Ammon's horn (tissue), 1 donor: ENCODE measurements at regions not wholly inside any gene's neighbourhood (a gene's known extent, or its start where the extent isn't known, plus 50 kb on each side); places are given as distances from the start of the nearest gene placed in this dataset.

Source experiments
- DNase-seq: peaks from one replicate; pipeline ENCODE4 v3.0.0-alpha.2; 2016; ENCODE audit warnings: low spot score

DNA sequence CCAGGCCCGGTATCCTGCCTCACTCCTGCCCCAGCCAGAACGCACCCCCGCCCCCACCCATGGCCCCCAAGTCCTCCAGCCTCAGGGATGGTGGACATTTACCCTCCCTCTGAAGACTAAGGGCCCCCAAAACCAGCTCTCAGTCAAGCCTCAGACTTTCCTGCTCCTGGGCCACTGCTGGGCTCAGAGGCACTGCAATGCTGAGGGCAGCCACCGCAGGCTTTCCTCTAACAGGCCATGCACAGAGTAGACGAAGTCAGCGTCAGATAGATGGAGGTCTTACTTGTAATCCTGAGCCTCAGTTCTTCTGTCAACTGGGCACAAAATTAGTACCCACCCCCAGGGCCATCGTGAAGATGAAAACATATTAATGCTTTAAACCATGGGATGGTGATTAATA lies 92.6 kb downstream of the TTC32 start:
- DNase-seq: no peak

DNA sequence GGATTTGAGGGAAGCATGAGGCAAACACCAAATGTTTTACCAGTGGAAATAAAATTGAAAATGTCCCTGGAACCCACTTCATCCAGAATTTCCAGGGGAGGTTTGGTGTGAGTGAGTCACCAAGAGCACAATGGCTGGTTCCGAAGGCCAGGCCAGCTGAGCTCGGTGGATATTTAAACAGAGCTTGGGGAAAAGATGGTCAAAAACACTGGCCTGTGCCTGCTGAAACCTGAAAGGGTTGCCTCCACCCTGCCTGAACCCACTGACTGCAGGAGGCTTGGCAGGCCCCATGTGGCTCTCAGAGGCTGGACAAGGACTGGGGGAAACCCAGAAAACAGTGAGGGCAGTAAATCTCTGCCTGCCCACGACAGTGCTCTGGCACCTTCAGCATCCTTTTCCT lies 93.9 kb downstream of the TTC32 start:
- no peak for DNase-seq

GRCh38 chr2:19807346-19807745 lies 94.4 kb downstream of the TTC32 start:
- no peak for DNase-seq

- DNase-seq: no peak
Observed at GRCh38 chr2:19806591-19806990, 95.2 kb downstream of the TTC32 start.

DNA sequence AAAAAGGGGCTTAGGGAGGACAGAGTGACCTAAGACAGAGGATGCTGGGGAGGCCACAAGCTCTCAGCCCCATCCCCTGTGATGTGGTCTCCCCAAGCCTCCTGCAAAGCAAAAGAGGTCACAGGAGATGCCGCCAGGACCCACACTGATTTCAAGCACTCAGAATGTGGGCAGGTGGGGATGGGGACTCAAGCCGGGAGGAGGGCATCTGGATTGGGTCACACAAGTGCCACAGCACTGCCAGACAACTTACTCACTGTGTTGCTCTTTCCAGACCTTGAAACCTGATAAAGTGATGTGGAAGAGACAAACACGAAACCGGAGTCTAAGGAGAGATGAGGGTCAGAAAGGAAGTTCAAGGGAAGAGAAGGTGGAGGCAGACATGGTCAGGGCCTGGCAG lies 95.7 kb downstream of the TTC32 start:
- DNase-seq: no peak

DNA sequence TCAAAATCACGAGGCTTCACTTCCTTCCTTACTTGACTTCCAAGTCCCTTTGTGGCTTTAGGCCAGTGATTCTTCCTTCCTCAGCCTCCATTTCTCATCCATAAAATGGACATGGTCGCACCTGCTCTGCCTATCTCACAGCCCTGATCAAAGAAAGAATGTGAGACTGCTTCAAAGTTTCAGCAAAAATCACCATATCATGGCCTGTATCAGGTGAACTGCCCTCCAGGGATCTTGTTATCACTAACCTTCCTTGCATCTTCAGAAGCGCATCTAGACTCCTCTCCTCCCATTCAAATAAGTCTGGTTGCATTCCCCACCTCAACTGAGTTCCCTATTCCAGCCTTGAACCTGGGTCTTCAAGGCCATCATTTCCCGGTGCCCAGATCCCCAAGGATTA lies 96.5 kb downstream of the TTC32 start:
- DNase-seq: no peak

DNA sequence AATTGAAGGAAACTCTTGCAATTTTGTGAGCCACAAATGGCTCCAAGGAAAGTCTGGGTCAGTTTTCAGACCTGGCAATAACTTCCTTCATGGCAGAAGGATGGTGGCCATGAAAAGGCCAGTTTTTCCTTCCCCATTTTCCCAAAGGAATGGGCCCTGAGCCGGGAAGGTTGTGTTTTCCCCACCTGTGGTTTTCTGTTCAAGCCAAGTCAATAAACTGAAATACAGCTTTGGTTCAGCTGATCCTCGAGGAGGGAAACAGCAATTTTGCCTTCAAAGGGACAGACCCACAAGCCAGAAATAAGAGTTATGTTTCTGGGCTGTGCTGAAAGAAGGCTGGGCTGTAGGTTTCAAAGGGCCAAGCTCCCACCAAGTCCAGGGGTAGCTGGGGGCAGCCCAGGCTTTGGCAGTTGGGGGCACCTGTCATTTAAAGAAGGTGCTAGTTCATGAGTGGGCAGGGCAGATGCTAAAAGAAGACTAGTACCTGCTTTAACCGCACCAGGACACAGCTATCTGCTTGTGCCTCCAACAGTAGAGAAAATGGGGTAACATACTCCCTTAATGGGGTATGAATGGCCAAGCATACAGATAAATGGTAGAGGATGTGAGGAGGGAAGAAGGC lies 97.0 kb downstream of the TTC32 start:
- DNase-seq: no peak

DNA sequence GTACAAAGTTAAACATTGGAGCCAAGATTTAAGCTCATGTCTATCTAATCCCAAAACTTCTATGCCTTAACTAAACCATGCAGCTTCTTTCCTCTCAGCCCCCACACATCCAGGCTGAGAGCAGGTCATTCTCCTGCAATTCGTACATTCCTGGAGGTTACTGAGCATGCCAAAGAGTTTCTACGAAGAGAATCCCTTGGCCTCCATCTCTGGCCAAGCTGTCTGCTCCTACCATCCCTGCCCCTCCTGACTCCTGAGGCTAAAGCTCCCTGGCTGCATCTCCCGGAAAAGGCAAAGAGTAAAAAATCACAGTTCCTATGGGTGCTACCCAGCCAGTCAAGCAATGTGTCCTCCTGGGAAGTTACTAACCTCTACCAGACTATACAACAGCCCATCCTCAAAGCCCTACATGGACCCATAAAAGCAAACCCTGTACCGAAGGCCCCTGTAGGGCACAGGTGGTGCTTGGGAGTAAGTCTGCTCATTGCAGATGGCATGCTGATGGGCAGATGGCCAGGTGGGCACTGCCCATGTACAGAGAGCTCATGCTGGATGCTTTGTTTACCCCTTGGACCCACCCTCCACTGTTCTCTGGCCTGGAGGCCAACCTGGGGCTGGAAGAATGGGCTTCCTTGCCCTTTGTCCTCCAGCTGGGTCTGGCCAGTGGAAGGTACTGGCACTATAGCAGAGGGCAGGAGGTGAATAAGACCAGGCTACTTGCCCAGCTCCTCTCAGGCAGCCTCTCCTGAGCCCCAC lies 99.5 kb downstream of the TTC32 start:
- DNase-seq: no peak

- DNase-seq: no peak
Observed at GRCh38 chr2:19801367-19802080, 100.3 kb downstream of the TTC32 start.

GRCh38 chr2:19800796-19801195 lies 101.0 kb downstream of the TTC32 start:
- DNase-seq: no peak

DNA sequence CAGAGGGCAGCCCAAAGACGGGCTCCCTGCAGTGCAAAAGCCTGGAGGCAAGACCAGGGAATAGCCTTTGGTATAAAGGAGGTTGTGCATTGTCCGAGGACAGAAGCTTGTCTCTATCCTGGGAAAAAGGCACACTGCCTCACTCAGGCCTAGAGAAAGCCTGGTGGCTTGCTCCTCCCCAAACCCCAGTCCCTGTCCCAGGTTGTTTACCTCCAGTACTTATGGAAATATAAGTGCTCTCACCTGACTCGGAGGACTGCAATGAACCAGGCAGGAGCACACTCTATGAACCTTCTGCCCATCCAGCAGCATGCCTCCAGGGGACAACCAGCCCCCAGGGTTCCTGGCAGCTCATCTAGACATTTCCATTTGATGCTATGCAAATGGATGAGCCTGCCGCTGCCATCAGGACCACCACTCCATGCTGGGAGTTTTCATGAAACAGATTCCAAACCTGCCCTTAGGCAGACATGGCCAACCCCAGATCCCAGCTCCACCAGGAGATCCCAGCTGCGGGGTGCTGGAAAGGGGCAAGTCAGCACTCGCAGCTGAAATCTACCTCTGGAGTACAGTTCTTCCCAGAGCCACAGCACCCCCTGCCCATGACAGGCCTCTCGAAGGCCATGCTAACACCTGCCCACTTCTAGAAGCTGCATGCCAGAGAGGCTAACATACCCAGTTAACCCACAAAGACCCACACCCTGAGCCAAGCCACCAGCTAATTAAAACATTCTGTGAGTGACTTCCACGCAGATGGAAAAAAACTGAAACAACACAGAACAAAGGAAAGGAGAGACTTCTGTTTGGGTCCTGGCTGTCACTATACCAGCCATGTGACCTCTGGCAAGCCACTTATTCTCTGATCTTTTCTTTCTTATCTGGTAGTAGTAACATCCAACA lies 101.7 kb downstream of the TTC32 start:
- DNase-seq: no peak

GRCh38 chr2:19797871-19798270 lies 103.9 kb downstream of the TTC32 start:
- DNase-seq: no peak

DNA sequence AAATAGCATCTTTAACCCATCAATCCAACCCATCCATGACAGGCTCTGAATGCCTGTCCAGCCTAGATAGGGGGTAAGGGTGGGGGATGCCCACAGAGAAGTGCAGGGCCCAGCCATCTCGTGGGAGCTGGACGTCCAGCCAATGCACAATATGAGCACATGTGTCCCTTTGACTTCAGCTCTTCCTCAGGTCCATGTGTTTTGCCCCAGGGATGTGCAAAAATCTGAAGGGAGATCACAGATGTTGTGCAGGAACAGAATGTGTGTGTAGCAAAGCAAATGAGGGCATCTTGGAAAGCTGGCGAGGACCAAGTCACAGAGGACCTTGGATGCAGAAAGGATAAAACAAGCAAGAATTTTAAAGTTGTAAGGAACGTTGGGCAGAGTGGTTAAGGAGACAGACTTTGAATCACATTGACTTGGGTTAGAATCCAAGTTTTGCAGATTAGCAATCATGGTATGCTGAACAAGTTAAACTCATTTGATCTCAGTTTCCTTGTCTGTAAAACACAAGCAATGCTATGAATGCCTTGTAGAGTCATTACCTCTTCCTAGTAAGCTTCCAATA lies 104.5 kb downstream of the TTC32 start:
- DNase-seq: no peak

DNA sequence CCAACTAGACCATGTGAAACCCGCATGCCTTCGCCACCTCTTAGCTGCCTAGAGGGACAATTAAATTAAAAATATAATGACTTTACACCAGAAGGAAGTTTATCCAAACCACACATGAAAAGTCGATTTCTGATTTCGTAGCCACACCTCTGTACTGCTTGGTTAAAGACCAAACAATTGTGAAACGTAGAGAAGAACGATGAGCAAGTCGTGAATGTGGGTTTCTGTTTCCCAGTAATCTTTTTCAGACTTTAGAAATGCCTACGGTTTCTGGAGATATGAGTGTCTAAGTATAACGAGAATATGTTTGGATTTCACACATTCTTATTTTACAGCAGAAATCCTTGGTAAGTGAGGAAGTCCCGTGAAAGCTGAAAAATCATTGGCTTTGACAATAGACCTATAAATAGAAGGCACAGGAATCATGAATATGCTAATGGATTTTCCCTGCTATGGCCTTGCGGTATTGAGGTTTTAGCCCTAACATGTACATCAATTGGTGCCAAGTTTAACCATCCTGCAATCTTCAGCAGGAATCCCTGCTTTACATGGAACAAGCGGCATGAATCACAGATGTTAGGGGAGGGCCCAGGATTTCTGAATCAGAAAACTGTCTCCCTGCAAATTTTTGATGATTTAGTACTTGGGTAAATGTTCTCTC lies 105.6 kb downstream of the TTC32 start:
- DNase-seq: no peak

DNA sequence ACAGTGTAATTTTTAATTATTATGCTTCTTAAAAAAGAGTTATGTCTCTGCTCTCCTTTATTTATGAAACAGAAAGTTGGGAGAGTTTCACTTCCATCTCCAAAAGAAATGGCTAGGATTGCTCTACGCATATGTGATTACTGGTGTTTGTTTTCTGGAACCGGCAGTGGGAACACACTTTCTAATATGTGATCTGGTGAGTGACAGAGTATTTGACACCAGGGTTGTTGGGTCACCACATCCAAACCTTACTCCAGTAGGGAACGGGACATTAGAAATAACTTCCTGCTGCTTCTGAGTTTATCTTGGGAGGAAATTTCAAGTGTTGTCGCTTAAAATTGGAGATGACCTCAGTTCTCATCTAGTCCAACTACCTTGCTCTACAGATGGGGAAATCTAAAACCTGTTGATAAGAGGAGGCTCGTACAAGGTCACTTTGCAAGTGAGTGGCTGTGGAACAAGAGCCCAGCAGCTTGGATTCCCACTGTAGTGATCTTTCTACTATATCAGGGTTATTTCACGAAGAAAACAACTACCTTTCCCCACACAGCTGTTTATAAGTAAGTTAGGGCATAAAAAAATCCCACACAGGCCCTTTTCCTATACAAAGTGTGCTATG lies 108.5 kb downstream of the TTC32 start:
- DNase-seq: no peak

DNA sequence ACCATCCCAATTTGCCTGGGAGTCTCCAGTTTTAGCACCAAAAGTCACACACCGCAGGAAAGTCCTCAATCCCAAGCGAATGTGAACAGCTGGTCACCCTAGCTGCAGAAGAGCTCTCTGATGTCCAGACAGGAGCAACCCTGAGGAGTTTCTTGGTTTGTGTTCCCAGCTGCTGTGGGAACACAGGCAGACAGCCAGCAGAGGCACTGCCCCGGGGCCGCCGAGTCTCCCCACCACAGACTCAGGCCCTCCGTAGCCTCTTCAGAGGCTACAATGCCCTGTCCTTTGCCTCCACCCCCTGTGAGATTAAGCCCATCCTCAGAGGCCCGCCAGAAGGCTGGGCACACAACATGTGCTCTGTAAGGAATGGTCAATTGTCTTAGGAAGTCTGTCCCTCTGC lies 111.5 kb downstream of the TTC32 start:
- no peak for DNase-seq

GRCh38 chr2:19787134-19787533 lies 114.6 kb downstream of the TTC32 start:
- no peak for DNase-seq

DNA sequence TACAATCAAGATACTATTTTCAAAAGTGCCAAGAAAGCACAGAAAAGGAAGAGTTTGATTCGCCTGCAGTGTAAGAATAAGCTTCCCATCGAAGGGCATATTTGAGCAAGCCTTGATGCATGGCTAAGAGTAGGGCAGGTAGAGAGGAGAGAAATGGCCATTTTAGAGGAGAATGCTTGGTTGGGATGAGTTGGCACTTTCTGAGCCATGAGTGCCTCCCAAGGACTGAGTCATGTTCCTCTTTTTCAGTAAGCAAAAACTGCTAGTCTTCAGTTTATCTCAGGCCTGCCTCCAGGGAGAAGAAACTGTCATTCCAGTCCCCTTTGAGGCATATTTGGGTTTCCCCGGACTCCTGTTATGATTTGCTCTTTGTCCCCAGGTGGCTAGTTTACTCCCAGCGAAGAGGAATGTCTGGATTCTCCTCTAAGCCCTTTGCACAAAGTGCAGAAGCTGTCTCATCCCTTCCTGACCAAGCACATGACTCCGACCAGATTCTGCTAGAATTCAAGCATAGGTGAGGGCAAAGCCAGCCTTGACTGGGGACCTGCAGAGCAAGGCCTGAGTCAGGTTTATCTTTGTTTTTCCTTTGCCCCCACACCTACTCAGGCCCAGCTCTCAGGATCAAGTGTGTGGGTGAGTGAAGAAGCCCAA lies 115.2 kb downstream of the TTC32 start:
- DNase-seq: peak; percentile 8

DNA sequence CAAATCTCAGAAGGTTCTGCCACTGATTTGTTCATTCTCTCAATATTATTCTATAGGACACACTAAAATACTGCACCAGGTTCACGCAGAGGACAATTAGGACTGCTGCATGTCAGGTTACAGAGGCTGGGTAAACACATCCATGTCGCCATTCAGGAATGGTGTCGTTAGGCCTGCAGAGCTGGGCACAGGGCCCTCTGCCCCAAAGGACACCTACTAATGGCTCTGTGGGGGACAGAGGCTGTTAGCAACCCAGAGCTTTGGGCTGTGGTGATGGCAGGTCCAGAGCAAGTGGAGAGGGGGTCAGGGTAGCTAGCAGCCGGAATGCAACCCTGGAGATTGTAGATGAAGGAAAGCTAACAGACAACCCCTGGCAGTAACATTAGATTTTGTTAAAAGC lies 115.9 kb downstream of the TTC32 start:
- no peak for DNase-seq

DNA sequence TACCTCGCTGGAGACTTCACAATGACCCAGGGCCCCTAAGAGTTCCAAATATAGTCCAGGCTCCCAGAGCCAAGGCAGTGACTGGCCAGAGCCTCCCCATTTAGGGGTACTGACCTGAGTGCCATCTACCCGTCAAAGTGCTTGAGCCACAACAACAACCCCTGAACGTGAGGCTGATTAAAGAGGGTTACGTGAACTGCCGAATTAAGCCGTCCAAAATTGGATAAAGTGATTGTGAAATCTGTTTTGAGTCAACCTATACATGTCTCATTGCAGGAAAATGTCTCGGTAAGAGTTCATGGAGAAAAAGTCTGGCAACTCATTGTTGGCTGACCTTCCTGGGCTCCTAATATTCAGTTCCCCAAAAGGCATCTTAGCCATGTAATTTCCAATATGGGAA lies 116.3 kb downstream of the TTC32 start:
- DNase-seq: no peak
